ENCODE measurements at regions not wholly inside any gene's neighbourhood (a gene's known extent, or its start where the extent isn't known, plus 50 kb on each side); places are given as distances from the start of the nearest gene placed in this dataset.
"Not testable (repeated sequence)": the region's sequence is repeated elsewhere in the genome, so short reads cannot be mapped to it uniquely, and the experiment has no call there.

DNA sequence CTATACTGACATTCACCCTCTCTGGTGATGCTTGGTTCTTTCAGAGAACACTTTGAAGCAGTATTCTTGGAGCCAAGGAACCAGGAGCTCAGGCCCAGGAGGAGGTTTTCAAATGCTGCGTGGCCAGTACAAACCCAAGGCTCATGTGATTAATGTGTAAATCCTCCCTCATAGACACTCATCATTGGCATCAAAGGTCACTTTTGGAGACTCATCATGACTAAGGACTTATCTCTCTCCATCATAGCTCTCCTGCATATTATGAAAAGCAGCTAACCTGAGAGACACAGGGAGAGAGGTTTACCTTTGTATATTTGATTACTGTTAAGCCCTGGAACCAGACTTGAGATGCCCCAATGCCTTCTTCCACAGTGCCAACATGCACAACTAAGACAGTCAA is 115.3 kb upstream of the SRD5A2 start:
- H3K36me3 ChIP-seq = no peaks in the 10 kb centered on the region

DNA sequence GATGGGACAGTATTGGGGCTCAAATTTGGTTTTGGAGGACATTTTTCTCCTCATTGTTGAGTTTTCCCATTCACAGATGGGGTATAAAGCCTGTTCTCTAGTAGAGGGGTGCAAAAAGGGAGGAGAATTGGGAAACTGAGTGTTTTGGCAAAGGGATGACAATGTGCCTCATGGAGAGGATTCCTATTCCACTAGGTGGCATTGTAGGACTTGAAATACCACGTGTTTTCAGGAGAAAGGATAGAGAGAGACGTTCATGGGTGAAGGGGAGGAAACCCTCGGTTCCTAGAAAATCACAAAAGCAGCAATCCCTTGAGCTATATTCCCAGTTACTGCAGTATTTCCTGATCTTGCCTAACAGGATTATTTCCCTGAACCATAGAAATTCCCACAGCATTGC is 113.7 kb upstream of the SRD5A2 start:
- peaks cover 0 to 87% (median 0%) of the 10 kb centered on the region in 3 donors for H3K9me3 ChIP-seq
- no peaks in the 10 kb centered on the region for H3K4me1 ChIP-seq

More for the DNA sequence above, 115.3 kb upstream of the SRD5A2 start:
- 100% methylated on average over 1 of the region's 1 CpG; no CpG with 5 or more reads in 1 of the 2 donors for WGBS, 2 donors (ENCODE audit: low coverage in 1 of 2)
- Histone ChIP-seq H3K4me3 (no peak overlapping the region), H3K27ac (no peak overlapping the region), H3K4me1 (no peaks in the 10 kb centered on the region), H3K27me3 (no peaks in the 10 kb centered on the region), H3K9me3 (peaks cover 0 to 96% (median 0%) of the 10 kb centered on the region in 3 donors)
- ATAC-seq = no peak
- no peak for TF ChIP-seq POLR2AphosphoS5 (IDR thresholded peaks at IDR 0.05)
- no peak for TF ChIP-seq POLR2A (IDR thresholded peaks at IDR 0.05)
- no peak for TF ChIP-seq EP300 (IDR thresholded peaks at IDR 0.05)
- TF ChIP-seq, protein P1, sequence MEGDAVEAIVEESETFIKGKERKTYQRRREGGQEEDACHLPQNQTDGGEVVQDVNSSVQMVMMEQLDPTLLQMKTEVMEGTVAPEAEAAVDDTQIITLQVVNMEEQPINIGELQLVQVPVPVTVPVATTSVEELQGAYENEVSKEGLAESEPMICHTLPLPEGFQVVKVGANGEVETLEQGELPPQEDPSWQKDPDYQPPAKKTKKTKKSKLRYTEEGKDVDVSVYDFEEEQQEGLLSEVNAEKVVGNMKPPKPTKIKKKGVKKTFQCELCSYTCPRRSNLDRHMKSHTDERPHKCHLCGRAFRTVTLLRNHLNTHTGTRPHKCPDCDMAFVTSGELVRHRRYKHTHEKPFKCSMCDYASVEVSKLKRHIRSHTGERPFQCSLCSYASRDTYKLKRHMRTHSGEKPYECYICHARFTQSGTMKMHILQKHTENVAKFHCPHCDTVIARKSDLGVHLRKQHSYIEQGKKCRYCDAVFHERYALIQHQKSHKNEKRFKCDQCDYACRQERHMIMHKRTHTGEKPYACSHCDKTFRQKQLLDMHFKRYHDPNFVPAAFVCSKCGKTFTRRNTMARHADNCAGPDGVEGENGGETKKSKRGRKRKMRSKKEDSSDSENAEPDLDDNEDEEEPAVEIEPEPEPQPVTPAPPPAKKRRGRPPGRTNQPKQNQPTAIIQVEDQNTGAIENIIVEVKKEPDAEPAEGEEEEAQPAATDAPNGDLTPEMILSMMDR (IDR thresholded peaks at IDR 0.05) = no peak

DNA sequence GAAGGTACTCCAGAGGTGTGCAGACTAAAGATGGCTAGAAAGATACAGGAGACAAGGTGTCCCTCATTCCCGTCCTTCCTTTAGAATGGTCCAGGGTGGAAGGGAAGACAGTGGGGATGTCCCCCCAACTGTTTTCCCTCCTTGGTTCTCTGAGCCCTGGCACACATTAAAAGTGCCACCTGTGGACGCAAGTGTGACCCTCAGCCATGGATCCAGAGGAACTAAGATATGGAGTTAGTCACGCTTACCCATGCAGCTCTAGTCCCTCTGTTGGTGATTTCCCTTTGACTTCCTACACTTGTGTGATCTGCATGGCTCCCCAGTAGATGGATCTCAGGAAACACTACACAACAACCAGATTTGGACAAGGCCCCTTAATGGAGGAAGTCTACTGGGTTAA is 113.1 kb upstream of the SRD5A2 start:
- no peak for ATAC-seq
- Histone ChIP-seq H3K27me3 (no peaks in the 10 kb centered on the region), H3K4me1 (no peaks in the 10 kb centered on the region), H3K9me3 (peaks cover 0 to 87% (median 0%) of the 10 kb centered on the region in 3 donors), H3K36me3 (no peaks in the 10 kb centered on the region), H3K4me3 (no peak overlapping the region), H3K27ac (no peak overlapping the region)
- TF ChIP-seq, protein P1 (IDR thresholded peaks at IDR 0.05) = no peak
- TF ChIP-seq POLR2AphosphoS5 (IDR thresholded peaks at IDR 0.05) = no peak
- no peak for TF ChIP-seq EP300 (IDR thresholded peaks at IDR 0.05)
- TF ChIP-seq POLR2A (IDR thresholded peaks at IDR 0.05) = no peak
- 80 to 86% methylated on average over 3 of the region's 3 CpGs for WGBS, 2 donors (ENCODE audit: low coverage in 1 of 2)

More for the DNA sequence above, 113.7 kb upstream of the SRD5A2 start:
- no peak overlapping the region for H3K4me3 ChIP-seq
- no peak for ATAC-seq
- no peaks in the 10 kb centered on the region for H3K27me3 ChIP-seq
- WGBS, 2 donors (ENCODE audit: low coverage in 1 of 2) = 48 to 52% methylated on average over 2 to 3 of the region's 3 CpGs
- H3K27ac ChIP-seq = no peak overlapping the region
- TF ChIP-seq POLR2AphosphoS5 (IDR thresholded peaks at IDR 0.05) (no peak), EP300 (IDR thresholded peaks at IDR 0.05) (no peak), POLR2A (IDR thresholded peaks at IDR 0.05) (no peak)
- TF ChIP-seq, protein P1 (IDR thresholded peaks at IDR 0.05) = no peak
- H3K36me3 ChIP-seq = no peaks in the 10 kb centered on the region

DNA sequence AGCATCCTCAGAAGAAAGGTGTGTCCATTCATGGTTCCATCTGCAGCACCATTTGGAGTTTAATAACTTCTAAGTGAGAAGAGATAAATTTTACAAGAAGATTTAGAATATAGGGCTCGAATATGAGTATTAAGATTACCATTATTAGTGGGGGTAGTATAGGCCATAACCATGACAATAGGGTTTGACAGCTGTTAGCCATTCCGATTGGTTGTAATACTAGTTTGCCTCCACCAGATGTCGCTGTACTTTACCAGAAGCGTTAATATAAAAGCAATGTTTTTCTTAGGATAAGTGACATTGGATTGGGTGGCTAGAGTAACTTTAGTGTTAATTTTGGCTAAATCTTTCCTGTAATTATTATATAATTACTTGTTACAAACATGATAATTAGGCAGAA is 107.5 kb upstream of the SRD5A2 start:
- ATAC-seq = no peak
- Histone ChIP-seq H3K27me3 (no peaks in the 10 kb centered on the region), H3K27ac (no peak overlapping the region), H3K9me3 (peaks cover 0 to 56% (median 0%) of the 10 kb centered on the region in 3 donors), H3K4me1 (no peaks in the 10 kb centered on the region), H3K36me3 (no peaks in the 10 kb centered on the region), H3K4me3 (no peak overlapping the region)
- 29 to 32% methylated on average over 4 of the region's 4 CpGs for whole genome bisulfite sequencing, 2 donors (ENCODE audit: low coverage in 1 of 2)
- no peak for TF ChIP-seq POLR2AphosphoS5 (IDR thresholded peaks at IDR 0.05)
- TF ChIP-seq, protein P1 (IDR thresholded peaks at IDR 0.05) = peak in 1 of 4 experiments; percentile 23

GRCh38 chr2:31683506-31683905 is 102.8 kb upstream of the SRD5A2 start:
- WGBS, 2 donors (ENCODE audit: low coverage in 1 of 2) = 24 to 31% methylated on average over 2 to 3 of the region's 4 CpGs
- peaks cover 0 to 48% (median 0%) of the 10 kb centered on the region in 3 donors for H3K9me3 ChIP-seq
- H3K36me3 ChIP-seq, H3K27me3 ChIP-seq, H3K4me3 ChIP-seq, H3K27ac ChIP-seq, H3K4me1 ChIP-seq, ATAC-seq: not testable (repeated sequence)
